ENCODE measurements at regions not wholly inside any gene's neighbourhood (a gene's known extent, or its start where the extent isn't known, plus 50 kb on each side); places are given as distances from the start of the nearest gene placed in this dataset.

- no peak for TF ChIP-seq HOMEZ (CRISPR knock-in tag; IDR thresholded peaks at IDR 0.05; ENCODE audit: low read depth)
These were observed 89.4 kb upstream of the GPR26 start (continued) for GRCh38 chr10:123576706-123577105.

GRCh38 chr10:123577921-123578461 is 88.2 kb upstream of the GPR26 start:
- Histone ChIP-seq H3K9me3 (ENCODE audit: low read length) (no peaks in the 10 kb centered on the region), H3K9ac (ENCODE audit: insufficient read depth, low read depth, low read length) (no peak overlapping the region), H4K20me1 (ENCODE audit: insufficient read depth, low read length) (no peaks in the 10 kb centered on the region), H3K4me1 (ENCODE audit: insufficient read depth, low read length) (no peaks in the 10 kb centered on the region), H3K27me3 (ENCODE audit: control insufficient read depth in 1 of 2, insufficient read depth in 2 of 2, low read length in 2 of 2) (peaks cover 0 to 13% of the 10 kb centered on the region in 2 experiments; a peak in 3 of 5 replicates), H3K27ac (ENCODE audit: extremely low read length, insufficient read depth, low read length) (no peak overlapping the region), H2AFZ (ENCODE audit: low read length) (no peak overlapping the region), H3K36me3 (replicated peaks in 1 of 2; ENCODE audit: control insufficient read depth in 1 of 2, insufficient read depth in 2 of 2, low read length in 2 of 2) (no peaks in the 10 kb centered on the region), H3K4me2 (ENCODE audit: low read depth, low read length) (no peak overlapping the region), H3K4me3 (replicated peaks in 1 of 3; ENCODE audit: insufficient read depth in 1 of 3, low read depth in 2 of 3, low read length in 3 of 3) (no peak overlapping the region), H3K79me2 (ENCODE audit: insufficient read depth, low read length) (no peaks in the 10 kb centered on the region)
- ChIA-PET POLR2A (no interaction called here), CTCF (ENCODE audit: low intra/inter-chr PET ratio, low total read pairs) (no interaction called here)
- intact Hi-C loops (cut with micrococcal nuclease; ENCODE audit: unreplicated experiment), result no loop called here
- WGBS (ENCODE audit: low lambda C conversion rate), result 2% methylated on average over 4 of the region's 4 CpGs
- BruUV-seq (replicated peaks), result no TSS peak
- in situ Hi-C loops (cut with HindIII; ENCODE audit: extremely low pct_ligation_motif_present, low pct_unique_long_range_greater_than_20kb), result no loop called here
- FAIRE-seq (no peak), DNase-seq (ENCODE audit: low spot score) (no peak), ATAC-seq (no peak)
- TF ChIP-seq CENPT (CRISPR knock-in tag; IDR thresholded peaks at IDR 0.05; ENCODE audit: low read depth) (no peak), ZNF567 (CRISPR knock-in tag; IDR thresholded peaks at IDR 0.05; ENCODE audit: borderline replicate concordance) (no peak), PRPF4 (IDR thresholded peaks at IDR 0.05; ENCODE audit: low read depth, low read length, poor library complexity, severe bottlenecking) (no peak), ATF1 (CRISPR knock-in tag; IDR thresholded peaks at IDR 0.05) (no peak), ZSCAN9 (CRISPR knock-in tag; IDR thresholded peaks at IDR 0.05; ENCODE audit: borderline replicate concordance) (no peak), JUN (CRISPR knock-in tag; IDR thresholded peaks at IDR 0.05) (no peak), ARNTL (CRISPR knock-in tag; IDR thresholded peaks at IDR 0.05) (no peak), ZNF496 (CRISPR knock-in tag; IDR thresholded peaks at IDR 0.05; ENCODE audit: insufficient replicate concordance) (no peak), LRRFIP1 (CRISPR knock-in tag; conservative IDR thresholded peaks at IDR 0.05) (no peak)

Data from HepG2 (cell line).